ENCODE measurements at regions not wholly inside any gene's neighbourhood (a gene's known extent, or its start where the extent isn't known, plus 50 kb on each side); places are given as distances from the start of the nearest gene placed in this dataset.

DNA sequence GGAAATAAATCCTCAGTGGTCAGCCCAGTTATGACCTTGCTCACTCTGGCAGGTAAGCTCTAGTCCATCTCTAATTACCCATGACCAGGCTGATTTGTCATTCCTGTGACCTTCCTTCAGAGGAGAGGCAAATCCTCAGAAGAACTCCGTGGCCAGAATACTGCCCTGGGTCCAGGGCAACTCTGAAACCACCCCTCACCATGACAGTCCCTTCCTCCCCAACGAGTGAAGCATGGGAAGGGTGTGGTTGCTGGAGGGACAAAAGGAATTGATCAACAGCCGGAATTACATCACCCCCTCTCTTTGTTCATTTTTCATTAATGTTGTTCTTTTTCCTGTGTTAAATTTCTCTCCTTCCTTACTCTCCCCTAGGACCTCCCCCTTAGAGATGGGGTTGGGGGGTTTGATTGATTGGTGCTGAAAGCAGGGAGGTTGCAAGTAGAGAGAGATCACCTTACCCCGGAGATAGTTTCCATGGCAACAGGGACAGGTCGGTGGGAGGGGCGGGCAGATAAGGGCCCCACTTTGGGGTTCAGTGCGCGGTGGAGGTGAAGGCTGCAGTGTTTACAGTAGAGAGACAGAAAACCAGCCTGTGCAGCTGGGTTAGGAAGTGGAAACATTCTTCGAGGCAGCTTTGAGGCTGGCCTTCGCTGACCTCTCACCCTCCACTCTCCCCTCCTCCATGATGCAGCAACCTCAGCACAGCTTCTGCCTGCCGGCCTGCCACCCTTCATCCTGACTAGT, 647.4 kb downstream of the BCOR start (continued):
- TF ChIP-seq, protein P1, sequence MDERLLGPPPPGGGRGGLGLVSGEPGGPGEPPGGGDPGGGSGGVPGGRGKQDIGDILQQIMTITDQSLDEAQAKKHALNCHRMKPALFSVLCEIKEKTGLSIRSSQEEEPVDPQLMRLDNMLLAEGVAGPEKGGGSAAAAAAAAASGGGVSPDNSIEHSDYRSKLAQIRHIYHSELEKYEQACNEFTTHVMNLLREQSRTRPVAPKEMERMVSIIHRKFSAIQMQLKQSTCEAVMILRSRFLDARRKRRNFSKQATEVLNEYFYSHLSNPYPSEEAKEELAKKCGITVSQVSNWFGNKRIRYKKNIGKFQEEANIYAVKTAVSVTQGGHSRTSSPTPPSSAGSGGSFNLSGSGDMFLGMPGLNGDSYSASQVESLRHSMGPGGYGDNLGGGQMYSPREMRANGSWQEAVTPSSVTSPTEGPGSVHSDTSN (CRISPR knock-in tag; IDR thresholded peaks at IDR 0.05; ENCODE audit: low read depth), result no peak
- TF ChIP-seq, protein P1 (tag; conservative IDR thresholded peaks at IDR 0.05; ENCODE audit: low read depth), result peak; percentile 67
- TF ChIP-seq, protein P2, sequence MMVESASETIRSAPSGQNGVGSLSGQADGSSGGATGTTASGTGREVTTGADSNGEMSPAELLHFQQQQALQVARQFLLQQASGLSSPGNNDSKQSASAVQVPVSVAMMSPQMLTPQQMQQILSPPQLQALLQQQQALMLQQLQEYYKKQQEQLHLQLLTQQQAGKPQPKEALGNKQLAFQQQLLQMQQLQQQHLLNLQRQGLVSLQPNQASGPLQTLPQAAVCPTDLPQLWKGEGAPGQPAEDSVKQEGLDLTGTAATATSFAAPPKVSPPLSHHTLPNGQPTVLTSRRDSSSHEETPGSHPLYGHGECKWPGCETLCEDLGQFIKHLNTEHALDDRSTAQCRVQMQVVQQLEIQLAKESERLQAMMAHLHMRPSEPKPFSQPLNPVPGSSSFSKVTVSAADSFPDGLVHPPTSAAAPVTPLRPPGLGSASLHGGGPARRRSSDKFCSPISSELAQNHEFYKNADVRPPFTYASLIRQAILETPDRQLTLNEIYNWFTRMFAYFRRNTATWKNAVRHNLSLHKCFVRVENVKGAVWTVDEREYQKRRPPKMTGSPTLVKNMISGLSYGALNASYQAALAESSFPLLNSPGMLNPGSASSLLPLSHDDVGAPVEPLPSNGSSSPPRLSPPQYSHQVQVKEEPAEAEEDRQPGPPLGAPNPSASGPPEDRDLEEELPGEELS (CRISPR knock-in tag; IDR thresholded peaks at IDR 0.05; ENCODE audit: borderline replicate concordance), result no peak
- TF ChIP-seq ZKSCAN3 (CRISPR knock-in tag; IDR thresholded peaks at IDR 0.05) (no peak), LEF1 (IDR thresholded peaks at IDR 0.05) (no peak), RFX1 (IDR thresholded peaks at IDR 0.05) (peak; percentile 96), CBFB (CRISPR knock-in tag; IDR thresholded peaks at IDR 0.05) (no peak), YY1 (IDR thresholded peaks at IDR 0.05; ENCODE audit: borderline replicate concordance in 1 of 3, control insufficient read depth in 1 of 3, extremely low read depth in 1 of 3, insufficient read depth in 3 of 3, insufficient read length in 1 of 3, insufficient replicate concordance in 2 of 3, low read depth in 1 of 3, low read length in 2 of 3) (no peak), GATA2 (CRISPR knock-in tag; IDR thresholded peaks at IDR 0.05) (peak; percentile 29; the same call in 1 of the 2 replicates), TAL1 (IDR thresholded peaks at IDR 0.05) (no peak), ESRRA (IDR thresholded peaks at IDR 0.05; ENCODE audit: borderline replicate concordance, low read depth) (no peak)
- TF ChIP-seq, protein P3, sequence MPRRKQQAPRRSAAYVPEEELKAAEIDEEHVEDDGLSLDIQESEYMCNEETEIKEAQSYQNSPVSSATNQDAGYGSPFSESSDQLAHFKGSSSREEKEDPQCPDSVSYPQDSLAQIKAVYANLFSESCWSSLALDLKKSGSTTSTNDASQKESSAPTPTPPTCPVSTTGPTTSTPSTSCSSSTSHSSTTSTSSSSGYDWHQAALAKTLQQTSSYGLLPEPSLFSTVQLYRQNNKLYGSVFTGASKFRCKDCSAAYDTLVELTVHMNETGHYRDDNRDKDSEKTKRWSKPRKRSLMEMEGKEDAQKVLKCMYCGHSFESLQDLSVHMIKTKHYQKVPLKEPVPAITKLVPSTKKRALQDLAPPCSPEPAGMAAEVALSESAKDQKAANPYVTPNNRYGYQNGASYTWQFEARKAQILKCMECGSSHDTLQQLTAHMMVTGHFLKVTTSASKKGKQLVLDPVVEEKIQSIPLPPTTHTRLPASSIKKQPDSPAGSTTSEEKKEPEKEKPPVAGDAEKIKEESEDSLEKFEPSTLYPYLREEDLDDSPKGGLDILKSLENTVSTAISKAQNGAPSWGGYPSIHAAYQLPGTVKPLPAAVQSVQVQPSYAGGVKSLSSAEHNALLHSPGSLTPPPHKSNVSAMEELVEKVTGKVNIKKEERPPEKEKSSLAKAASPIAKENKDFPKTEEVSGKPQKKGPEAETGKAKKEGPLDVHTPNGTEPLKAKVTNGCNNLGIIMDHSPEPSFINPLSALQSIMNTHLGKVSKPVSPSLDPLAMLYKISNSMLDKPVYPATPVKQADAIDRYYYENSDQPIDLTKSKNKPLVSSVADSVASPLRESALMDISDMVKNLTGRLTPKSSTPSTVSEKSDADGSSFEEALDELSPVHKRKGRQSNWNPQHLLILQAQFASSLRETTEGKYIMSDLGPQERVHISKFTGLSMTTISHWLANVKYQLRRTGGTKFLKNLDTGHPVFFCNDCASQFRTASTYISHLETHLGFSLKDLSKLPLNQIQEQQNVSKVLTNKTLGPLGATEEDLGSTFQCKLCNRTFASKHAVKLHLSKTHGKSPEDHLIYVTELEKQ (CRISPR knock-in tag; IDR thresholded peaks at IDR 0.05), result no peak
